MV-4-11 (cell line): ENCODE measurements at regions not wholly inside any gene's neighbourhood (a gene's known extent, or its start where the extent isn't known, plus 50 kb on each side); places are given as distances from the start of the nearest gene placed in this dataset.

ENCODE experiments used
- DNase-seq: peaks from one replicate; lab custom pipeline; 2025; lab: John Stamatoyannopoulos, UW

GRCh38 chr1:2865571-2866421 is 64.3 kb upstream of the TTC34 start:
- no peak for DNase-seq

- no peak for DNase-seq
Observed at GRCh38 chr1:2866422-2867086, 65.1 kb upstream of the TTC34 start.

- no peak for DNase-seq
Observed at GRCh38 chr1:2867087-2867425, 65.6 kb upstream of the TTC34 start.

GRCh38 chr1:2867861-2868260 is 66.4 kb upstream of the TTC34 start:
- no peak for DNase-seq

- DNase-seq: no peak
Observed at GRCh38 chr1:2868571-2869195, 67.2 kb upstream of the TTC34 start.

GRCh38 chr1:2871246-2871815 is 69.8 kb upstream of the TTC34 start:
- DNase-seq: no peak

- no peak for DNase-seq
Observed at GRCh38 chr1:2874207-2874606, 72.7 kb upstream of the TTC34 start.

GRCh38 chr1:2874607-2875480 is 73.4 kb upstream of the TTC34 start:
- no peak for DNase-seq

GRCh38 chr1:2875707-2876561 is 74.4 kb upstream of the TTC34 start:
- DNase-seq: no peak

GRCh38 chr1:2876846-2877245 is 75.4 kb upstream of the TTC34 start:
- no peak for DNase-seq

- DNase-seq: no peak
Observed at GRCh38 chr1:2877391-2877790, 75.9 kb upstream of the TTC34 start.

GRCh38 chr1:2878591-2878990 is 77.1 kb upstream of the TTC34 start:
- DNase-seq: no peak

GRCh38 chr1:2879026-2879425 is 77.5 kb upstream of the TTC34 start:
- DNase-seq: no peak

- DNase-seq: no peak
Observed at GRCh38 chr1:2879591-2879990, 78.1 kb upstream of the TTC34 start.

- no peak for DNase-seq
Observed at GRCh38 chr1:2880086-2880485, 78.6 kb upstream of the TTC34 start.

GRCh38 chr1:2880812-2881295 is 79.4 kb upstream of the TTC34 start:
- DNase-seq: no peak

GRCh38 chr1:2881556-2881955 is 80.1 kb upstream of the TTC34 start:
- no peak for DNase-seq

GRCh38 chr1:2882966-2883696 is 81.6 kb upstream of the TTC34 start:
- DNase-seq: no peak

GRCh38 chr1:2885001-2885400 is 83.5 kb upstream of the TTC34 start:
- DNase-seq: no peak

GRCh38 chr1:2886631-2887030 is 85.1 kb upstream of the TTC34 start:
- no peak for DNase-seq
